HepG2 (cell line): ENCODE measurements at regions not wholly inside any gene's neighbourhood (a gene's known extent, or its start where the extent isn't known, plus 50 kb on each side); places are given as distances from the start of the nearest gene placed in this dataset.

Source experiments
- ARID4A ChIP-seq: sonication (generic); formaldehyde crosslinking; IDR thresholded peaks from 2 replicates; pipeline ENCODE4 v1.5.0; 2020; ENCODE audit warnings: mild to moderate bottlenecking, missing genetic modification reagents, borderline replicate concordance
- ATF1 ChIP-seq: IDR thresholded peaks from 2 replicates; pipeline ENCODE4 v1.6.1; 2016; ENCODE audit warnings: mild to moderate bottlenecking, control low read depth
- CBX1 ChIP-seq: IDR thresholded peaks from one replicate; pipeline ENCODE4 v1.6.1; 2016; ENCODE audit warnings: antibody characterized with exemption, low read depth
- FOSL2 ChIP-seq: sonication (generic); formaldehyde crosslinking; IDR thresholded peaks from 2 replicates; pipeline ENCODE4 v1.4.0; 2020; ENCODE audit warnings: missing genetic modification reagents
- GTF2F1 ChIP-seq: fragments of 150-350 bp; IDR thresholded peaks from 2 replicates; pipeline ENCODE4 v1.6.1; 2014; ENCODE audit warnings: low read length
- HHEX ChIP-seq: IDR thresholded peaks from 2 replicates; pipeline ENCODE4 v1.6.1; 2016; ENCODE audit warnings: control low read depth
- HOXD1 ChIP-seq: sonication (generic); formaldehyde crosslinking; IDR thresholded peaks from 2 replicates; pipeline ENCODE4 v1.5.0; 2020; ENCODE audit warnings: missing genetic modification reagents
- ISL2 ChIP-seq: sonication (generic); formaldehyde crosslinking; IDR thresholded peaks from 2 replicates; pipeline ENCODE4 v1.5.0; 2020; ENCODE audit warnings: missing genetic modification reagents
- JUN ChIP-seq: sonication (generic); formaldehyde crosslinking; IDR thresholded peaks from 2 replicates; pipeline ENCODE4 v1.4.0; 2020; ENCODE audit warnings: mild to moderate bottlenecking, missing genetic modification reagents
- KDM2A ChIP-seq: sonication (generic); formaldehyde crosslinking; IDR thresholded peaks from 2 replicates; pipeline ENCODE4 v1.4.0; 2020; ENCODE audit warnings: low read depth, missing genetic modification reagents, borderline replicate concordance
- MXI1 ChIP-seq: IDR thresholded peaks from 3 replicates; pipeline ENCODE4 v1.6.1; 2012; ENCODE audit warnings: low read depth, low read length, inconsistent platforms, borderline replicate concordance
- NFAT5 ChIP-seq: sonication (generic); formaldehyde crosslinking; IDR thresholded peaks from 2 replicates; pipeline ENCODE4 v1.4.0; 2020; ENCODE audit warnings: missing genetic modification reagents
- SMARCE1 ChIP-seq: fragments of 450-650 bp; IDR thresholded peaks from 2 replicates; pipeline ENCODE4 v1.6.1; 2017; ENCODE audit warnings: borderline replicate concordance
- SSRP1 ChIP-seq: IDR thresholded peaks from 2 replicates; pipeline ENCODE4 v1.6.1; 2016; ENCODE audit warnings: control low read depth
- TF ChIP-seq, protein P1 (sequence below): IDR thresholded peaks from 2 replicates; pipeline ENCODE4 v1.6.1; 2018; ENCODE audit warnings: missing genetic modification reagents
- TF ChIP-seq, protein P2 (sequence below): sonication (generic); formaldehyde crosslinking; IDR thresholded peaks from 2 replicates; pipeline ENCODE4 v1.9.0; 2022; ENCODE audit warnings: low read depth, missing genetic modification reagents
- TF ChIP-seq, protein P3 (sequence below): sonication (generic); formaldehyde crosslinking; IDR thresholded peaks from 2 replicates; pipeline ENCODE4 v1.4.0; 2020; ENCODE audit warnings: missing genetic modification reagents

- TF ChIP-seq NFAT5 (CRISPR knock-in tag) (no peak), MXI1 (peak; percentile 69; the same call in 1 of the 3 replicates), HOXD1 (CRISPR knock-in tag) (no peak), HHEX (no peak), ATF1 (CRISPR knock-in tag) (no peak), ARID4A (CRISPR knock-in tag) (peak; percentile 64; the same call in 1 of the 2 replicates), JUN (CRISPR knock-in tag) (no peak), ISL2 (CRISPR knock-in tag) (no peak; the same call in 1 of the 2 replicates), FOSL2 (peak; percentile 72), KDM2A (peak; percentile 68; the same call in 1 of the 2 replicates), SSRP1 (CRISPR knock-in tag) (no peak), GTF2F1 (no peak), SMARCE1 (no peak), CBX1 (no peak)
- TF ChIP-seq, protein P1, sequence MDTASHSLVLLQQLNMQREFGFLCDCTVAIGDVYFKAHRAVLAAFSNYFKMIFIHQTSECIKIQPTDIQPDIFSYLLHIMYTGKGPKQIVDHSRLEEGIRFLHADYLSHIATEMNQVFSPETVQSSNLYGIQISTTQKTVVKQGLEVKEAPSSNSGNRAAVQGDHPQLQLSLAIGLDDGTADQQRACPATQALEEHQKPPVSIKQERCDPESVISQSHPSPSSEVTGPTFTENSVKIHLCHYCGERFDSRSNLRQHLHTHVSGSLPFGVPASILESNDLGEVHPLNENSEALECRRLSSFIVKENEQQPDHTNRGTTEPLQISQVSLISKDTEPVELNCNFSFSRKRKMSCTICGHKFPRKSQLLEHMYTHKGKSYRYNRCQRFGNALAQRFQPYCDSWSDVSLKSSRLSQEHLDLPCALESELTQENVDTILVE (CRISPR knock-in tag) = 0 out of 2 replicates have a peak, but pooled peaks have one; percentile 25
- TF ChIP-seq, protein P2, sequence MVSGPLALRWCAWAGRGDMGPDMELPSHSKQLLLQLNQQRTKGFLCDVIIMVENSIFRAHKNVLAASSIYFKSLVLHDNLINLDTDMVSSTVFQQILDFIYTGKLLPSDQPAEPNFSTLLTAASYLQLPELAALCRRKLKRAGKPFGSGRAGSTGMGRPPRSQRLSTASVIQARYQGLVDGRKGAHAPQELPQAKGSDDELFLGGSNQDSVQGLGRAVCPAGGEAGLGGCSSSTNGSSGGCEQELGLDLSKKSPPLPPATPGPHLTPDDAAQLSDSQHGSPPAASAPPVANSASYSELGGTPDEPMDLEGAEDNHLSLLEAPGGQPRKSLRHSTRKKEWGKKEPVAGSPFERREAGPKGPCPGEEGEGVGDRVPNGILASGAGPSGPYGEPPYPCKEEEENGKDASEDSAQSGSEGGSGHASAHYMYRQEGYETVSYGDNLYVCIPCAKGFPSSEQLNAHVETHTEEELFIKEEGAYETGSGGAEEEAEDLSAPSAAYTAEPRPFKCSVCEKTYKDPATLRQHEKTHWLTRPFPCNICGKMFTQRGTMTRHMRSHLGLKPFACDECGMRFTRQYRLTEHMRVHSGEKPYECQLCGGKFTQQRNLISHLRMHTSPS (CRISPR knock-in tag) = peak; percentile 53; the same call in 1 of the 2 replicates
- TF ChIP-seq, protein P3, sequence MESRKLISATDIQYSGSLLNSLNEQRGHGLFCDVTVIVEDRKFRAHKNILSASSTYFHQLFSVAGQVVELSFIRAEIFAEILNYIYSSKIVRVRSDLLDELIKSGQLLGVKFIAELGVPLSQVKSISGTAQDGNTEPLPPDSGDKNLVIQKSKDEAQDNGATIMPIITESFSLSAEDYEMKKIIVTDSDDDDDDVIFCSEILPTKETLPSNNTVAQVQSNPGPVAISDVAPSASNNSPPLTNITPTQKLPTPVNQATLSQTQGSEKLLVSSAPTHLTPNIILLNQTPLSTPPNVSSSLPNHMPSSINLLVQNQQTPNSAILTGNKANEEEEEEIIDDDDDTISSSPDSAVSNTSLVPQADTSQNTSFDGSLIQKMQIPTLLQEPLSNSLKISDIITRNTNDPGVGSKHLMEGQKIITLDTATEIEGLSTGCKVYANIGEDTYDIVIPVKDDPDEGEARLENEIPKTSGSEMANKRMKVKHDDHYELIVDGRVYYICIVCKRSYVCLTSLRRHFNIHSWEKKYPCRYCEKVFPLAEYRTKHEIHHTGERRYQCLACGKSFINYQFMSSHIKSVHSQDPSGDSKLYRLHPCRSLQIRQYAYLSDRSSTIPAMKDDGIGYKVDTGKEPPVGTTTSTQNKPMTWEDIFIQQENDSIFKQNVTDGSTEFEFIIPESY (CRISPR knock-in tag) = no peak
Measured at GRCh38 chr12:92034858-92035401, 110.7 kb downstream of the BTG1 start (continued).
